GM23338 (cell line): ENCODE measurements at regions not wholly inside any gene's neighbourhood (a gene's known extent, or its start where the extent isn't known, plus 50 kb on each side); places are given as distances from the start of the nearest gene placed in this dataset.

ENCODE experiments used
- ATAC-seq: fragments of 200-7000 bp; cut with Tn5 transposase; 3 replicates; pipeline ENCODE4 v1.9.1; 2020
- DNase-seq: peaks from one replicate; pipeline ENCODE4 v3.0.0-alpha.2; 2015; ENCODE audit warnings: low spot score
- H2AFZ ChIP-seq: fragments of 200-600 bp; sonication (generic); 2 replicates; pipeline ENCODE4 v1.8.0; 2016; ENCODE audit warnings: antibody characterized with exemption, mild to moderate bottlenecking, moderate library complexity
- H3F3A ChIP-seq: fragments of 200-600 bp; sonication (generic); replicated peaks from 2 replicates; pipeline ENCODE4 v1.8.0; 2017; ENCODE audit warnings: antibody characterized with exemption, mixed run types, low read depth
- H3K27ac ChIP-seq: fragments of 200-600 bp; sonication (generic); 2 replicates; pipeline ENCODE4 v1.6.1; 2016; ENCODE audit warnings: low read depth
- H3K27me3 ChIP-seq: fragments of 200-600 bp; sonication (generic); 2 replicates; pipeline ENCODE4 v1.8.0; 2016; ENCODE audit warnings: mild to moderate bottlenecking, mixed run types, moderate library complexity; ENCODE audit not compliant: insufficient read depth
- H3K36me3 ChIP-seq: fragments of 200-600 bp; sonication (generic); 2 replicates; pipeline ENCODE4 v1.8.0; 2016; ENCODE audit warnings: mild to moderate bottlenecking; ENCODE audit not compliant: insufficient read depth
- H3K4me1 ChIP-seq: fragments of 200-600 bp; sonication (generic); 2 replicates; pipeline ENCODE4 v1.8.0; 2016; ENCODE audit warnings: mild to moderate bottlenecking, moderate library complexity; ENCODE audit not compliant: insufficient read depth
- H3K4me2 ChIP-seq: fragments of 200-600 bp; sonication (generic); 2 replicates; pipeline ENCODE4 v1.7.1; 2017; ENCODE audit warnings: mixed run types
- H3K4me3 ChIP-seq: fragments of 200-600 bp; sonication (generic); 2 replicates; pipeline ENCODE4 v1.6.1; 2016; ENCODE audit warnings: mixed run types
- H3K79me2 ChIP-seq: fragments of 200-600 bp; sonication (generic); replicated peaks from 2 replicates; pipeline ENCODE4 v1.8.0; 2017; ENCODE audit warnings: mild to moderate bottlenecking; ENCODE audit not compliant: insufficient read depth
- H3K9me2 ChIP-seq: fragments of 200-600 bp; sonication (generic); 2 replicates; pipeline ENCODE4 v1.8.0; 2017; ENCODE audit not compliant: insufficient read depth
- H4K20me1 ChIP-seq: fragments of 200-600 bp; sonication (generic); replicated peaks from 2 replicates; pipeline ENCODE4 v1.8.0; 2017; ENCODE audit warnings: mild to moderate bottlenecking; ENCODE audit not compliant: insufficient read depth
- H3K27ac Mint-ChIP-seq: 2 replicates; pipeline ENCODE4 v1.8.0; 2020; ENCODE audit warnings: inconsistent platforms, mild to moderate bottlenecking, moderate library complexity, mixed read lengths
- H3K27me3 Mint-ChIP-seq: 3 replicates; pipeline ENCODE4 v1.8.0; 2022; ENCODE audit warnings: low read depth, mild to moderate bottlenecking, moderate library complexity, mixed read lengths, inconsistent platforms; ENCODE audit not compliant: insufficient read depth, poor library complexity
- H3K36me3 Mint-ChIP-seq: 3 replicates; pipeline ENCODE4 v1.8.0; 2021; ENCODE audit warnings: low read depth, mild to moderate bottlenecking, inconsistent platforms, moderate library complexity, mixed read lengths
- H3K4me1 Mint-ChIP-seq: 3 replicates; pipeline ENCODE4 v1.8.0; 2020; ENCODE audit warnings: mild to moderate bottlenecking, inconsistent platforms, mixed read lengths
- H3K4me3 Mint-ChIP-seq: 3 replicates; pipeline ENCODE4 v1.8.0; 2021; ENCODE audit warnings: moderate library complexity, mild to moderate bottlenecking, inconsistent platforms, mixed read lengths
- H3K9me3 Mint-ChIP-seq: 3 replicates; pipeline ENCODE4 v1.8.0; 2020; ENCODE audit warnings: moderate library complexity, mild to moderate bottlenecking, inconsistent platforms, mixed read lengths
- CREB1 ChIP-seq: fragments of 250-450 bp; sonication (Bioruptor Pico); IDR thresholded peaks from 2 replicates; pipeline ENCODE4 v1.5.0; 2020; ENCODE audit warnings: low read depth, mild to moderate bottlenecking, moderate library complexity
- CTCF ChIP-seq, 2 experiments: fragments of 200-600 bp in 1 of 2; sonication (generic) in 1 of 2; conservative IDR thresholded peaks; 2 replicates each; pipeline versions ENCODE4 v1.5.1 to v1.6.1; 2016 to 2017; ENCODE audit warnings: antibody characterized with exemption in 2 of 2, low read depth in 2 of 2, mild to moderate bottlenecking in 2 of 2, moderate library complexity in 1 of 2
- ETS1 ChIP-seq: IDR thresholded peaks from 2 replicates; pipeline ENCODE4 v1.6.1; 2016; ENCODE audit warnings: antibody characterized with exemption
- EZH2 ChIP-seq: fragments of 200-600 bp; sonication (generic); IDR thresholded peaks from one replicate; pipeline ENCODE4 v1.8.0; 2017; ENCODE audit warnings: antibody characterized with exemption, mild to moderate bottlenecking, low read depth; ENCODE audit not compliant: unreplicated experiment
- EZH2phosphoT487 ChIP-seq: fragments of 200-600 bp; sonication (generic); IDR thresholded peaks from one replicate; pipeline ENCODE4 v1.8.1; 2018; ENCODE audit warnings: antibody characterized with exemption; ENCODE audit not compliant: unreplicated experiment
- JUNB ChIP-seq: IDR thresholded peaks from one replicate; pipeline ENCODE4 v1.6.1; 2016; ENCODE audit warnings: antibody characterized with exemption; ENCODE audit not compliant: unreplicated experiment
- NANOG ChIP-seq: IDR thresholded peaks from 2 replicates; pipeline ENCODE4 v1.6.1; 2016; ENCODE audit warnings: antibody characterized with exemption, borderline replicate concordance
- POLR2AphosphoS5 ChIP-seq: IDR thresholded peaks from 2 replicates; pipeline ENCODE4 v1.6.1; 2016; ENCODE audit warnings: antibody characterized with exemption, low read depth
- REST ChIP-seq: IDR thresholded peaks from one replicate; pipeline ENCODE4 v1.6.1; 2018; ENCODE audit warnings: antibody characterized with exemption; ENCODE audit not compliant: unreplicated experiment
- STAT1 ChIP-seq: IDR thresholded peaks from one replicate; pipeline ENCODE4 v1.6.1; 2016; ENCODE audit warnings: antibody characterized with exemption; ENCODE audit not compliant: unreplicated experiment
- ZNF114 ChIP-seq: fragments of 250-450 bp; sonication (Bioruptor Pico); IDR thresholded peaks from 2 replicates; pipeline ENCODE4 v1.5.0; 2020; ENCODE audit warnings: mild to moderate bottlenecking, moderate library complexity
- ZNF331 ChIP-seq: fragments of 250-450 bp; sonication (Bioruptor Pico); IDR thresholded peaks from 2 replicates; pipeline ENCODE4 v1.5.0; 2020; ENCODE audit warnings: low read depth, mild to moderate bottlenecking, moderate library complexity
- ZNF462 ChIP-seq: fragments of 250-450 bp; sonication (Bioruptor Pico); IDR thresholded peaks from 2 replicates; pipeline ENCODE4 v1.5.0; 2020; ENCODE audit warnings: mild to moderate bottlenecking, moderate library complexity

- peaks cover 7% of the 10 kb centered on the region; the same call in 2 of the 3 replicates for H3K4me1 Mint-ChIP-seq
- no peak overlapping the region for H3K4me3 ChIP-seq
- H3K27ac ChIP-seq: no peak overlapping the region
- H3K36me3 ChIP-seq: no peaks in the 10 kb centered on the region
- H3K27me3 ChIP-seq: no peaks in the 10 kb centered on the region
- no peak overlapping the region for H3K4me3 Mint-ChIP-seq
- H3K9me3 Mint-ChIP-seq: no peaks in the 10 kb centered on the region
- no peaks in the 10 kb centered on the region for H3K36me3 Mint-ChIP-seq
- no peaks in the 10 kb centered on the region for H3F3A ChIP-seq
- no peak overlapping the region for H3K4me2 ChIP-seq
- H3K4me1 ChIP-seq: no peaks in the 10 kb centered on the region; the same call in none of the 2 replicates
- DNase-seq (no peak), ATAC-seq (no peak)
- H4K20me1 ChIP-seq: no peaks in the 10 kb centered on the region
- H3K9me2 ChIP-seq: peaks cover 16% of the 10 kb centered on the region
- no peak overlapping the region for H2AFZ ChIP-seq
- H3K27ac Mint-ChIP-seq: no peak overlapping the region
- TF ChIP-seq ZNF462 (no peak), NANOG (no peak), CTCF (conservative IDR thresholded peaks at IDR 0.05; ENCODE audit: low read depth in 2 of 2) (no peak), STAT1 (no peak), CREB1 (no peak), ZNF114 (CRISPR knock-in tag) (no peak), JUNB (no peak), EZH2 (no peak), POLR2AphosphoS5 (no peak), EZH2phosphoT487 (no peak), REST (no peak), ZNF331 (CRISPR knock-in tag) (no peak), ETS1 (no peak)
- no peaks in the 10 kb centered on the region for H3K27me3 Mint-ChIP-seq
- H3K79me2 ChIP-seq: no peaks in the 10 kb centered on the region
Observed at GRCh38 chr9:79778581-79778980, 206.8 kb downstream of the TLE4 start.
